K562 (cell line): ENCODE measurements at regions not wholly inside any gene's neighbourhood (a gene's known extent, or its start where the extent isn't known, plus 50 kb on each side); places are given as distances from the start of the nearest gene placed in this dataset.

Source experiments
- ATAC-seq: fragments of 200-7000 bp; cut with Tn5 transposase; 3 replicates; pipeline ENCODE4 v1.9.1; 2020; ENCODE audit warnings: moderate library complexity
- BruUV-seq: library from RNA; stranded (reverse); fragments of 400-500 nt; replicated peaks from 2 replicates; lab custom pipeline; 2021; lab: Mats Ljungman, UMichigan
- CTCF ChIA-PET: fragments of 300-600 bp; formaldehyde crosslinking; extraction: SDS; loops from one replicate; lab custom pipeline; 2021; ENCODE audit warnings: low intra/inter-chr PET ratio; lab: Yijun Ruan, JAX
- POLR2A ChIA-PET: fragments of 300-600, 350-650 bp; sonication (Branson Sonifier 250); formaldehyde crosslinking; extraction: SDS; loops from one replicate; lab custom pipeline; 2021; ENCODE audit warnings: antibody characterized with exemption, inconsistent platforms; lab: Yijun Ruan, JAX
- DNase-seq, 4 experiments: peaks; one replicate each; pipeline versions ENCODE4 v3.0.0 to v3.0.0-alpha.2; 2011 to 2018; ENCODE audit warnings: low spot score in 3 of 4, mixed read lengths in 3 of 4; ENCODE audit errors: extremely low read depth in 1 of 4
- FAIRE-seq: peaks from 2 replicates; lab custom pipeline; 2011; peaks lifted over from hg19 to GRCh38; lab: Jason Lieb, UNC
- H2AFZ ChIP-seq: 2 replicates; pipeline ENCODE4 v1.6.0; 2011; ENCODE audit warnings: low read depth, low read length, control low read depth, inconsistent platforms
- H3K27ac ChIP-seq: fragments of 200-600 bp; 3 replicates; pipeline ENCODE4 v1.8.0; 2011; ENCODE audit warnings: low read depth, mild to moderate bottlenecking, control low read depth, inconsistent platforms, low read length, moderate library complexity, mixed read lengths; ENCODE audit errors: extremely low read depth
- H3K27me3 ChIP-seq, 2 experiments: fragments of 300-600 bp in 1 of 2; 2 replicates in 1 of 2; 3 replicates in 1 of 2; pipeline versions ENCODE4 v1.6.0 to v1.8.0; 2011; ENCODE audit warnings: inconsistent platforms in 2 of 2, low read length in 2 of 2, mild to moderate bottlenecking in 1 of 2, mixed read lengths in 1 of 2, moderate library complexity in 1 of 2; ENCODE audit not compliant: control insufficient read depth in 2 of 2, insufficient read depth in 2 of 2
- H3K36me3 ChIP-seq: fragments of 300-600 bp; 3 replicates; pipeline ENCODE4 v1.8.0; 2011; ENCODE audit warnings: mild to moderate bottlenecking, low read length, inconsistent platforms; ENCODE audit not compliant: control insufficient read depth, insufficient read depth
- H3K4me1 ChIP-seq, 2 experiments: fragments of 200-600 bp in 1 of 2; replicated peaks in 1 of 2; 2 replicates in 1 of 2; 3 replicates in 1 of 2; pipeline versions ENCODE4 v1.5.1 to v1.8.0; 2011; ENCODE audit warnings: inconsistent platforms in 2 of 2, low read length in 2 of 2, mild to moderate bottlenecking in 1 of 2, mixed read lengths in 1 of 2, moderate library complexity in 1 of 2; ENCODE audit not compliant: control insufficient read depth in 2 of 2, insufficient read depth in 2 of 2
- H3K4me2 ChIP-seq: 2 replicates; pipeline ENCODE4 v1.6.1; 2011; ENCODE audit warnings: low read length, control low read depth, inconsistent platforms, mixed read lengths; ENCODE audit not compliant: insufficient read depth
- H3K4me3 ChIP-seq: fragments of 200-600 bp; sonication (generic), shearing (Covaris generic); 2 replicates; pipeline ENCODE4 v1.5.1; 2016; ENCODE audit warnings: control low read depth, inconsistent platforms
- H3K79me2 ChIP-seq: fragments of 200-600 bp; 3 replicates; pipeline ENCODE4 v1.8.0; 2011; ENCODE audit warnings: low read length, inconsistent platforms; ENCODE audit not compliant: control insufficient read depth, insufficient read depth
- H3K9ac ChIP-seq, 2 experiments: 2 replicates each; pipeline versions ENCODE4 v1.6.0 to v1.6.1; 2011; ENCODE audit warnings: low read depth in 2 of 2, low read length in 2 of 2, control low read depth in 1 of 2, inconsistent platforms in 1 of 2, mild to moderate bottlenecking in 1 of 2, mixed read lengths in 1 of 2; ENCODE audit not compliant: insufficient read depth in 1 of 2
- H3K9me1 ChIP-seq: one replicate; pipeline ENCODE4 v1.6.0; 2011; ENCODE audit warnings: inconsistent platforms, mild to moderate bottlenecking, low read length, moderate library complexity; ENCODE audit not compliant: control insufficient read depth, insufficient read depth
- H3K9me3 ChIP-seq: replicated peaks from 2 replicates; pipeline ENCODE4 v1.5.1; 2011; ENCODE audit warnings: low read depth, low read length, inconsistent platforms; ENCODE audit not compliant: control insufficient read depth, insufficient read depth
- H4K20me1 ChIP-seq: replicated peaks from 2 replicates; pipeline ENCODE4 v1.6.1; 2011; ENCODE audit warnings: low read length, inconsistent platforms, mixed read lengths; ENCODE audit not compliant: control insufficient read depth, insufficient read depth
- FUS ChIP-seq: fragments of 200-400 bp; formaldehyde crosslinking; optimal IDR thresholded peaks from 2 replicates; pipeline ENCODE3; 2017; ENCODE audit warnings: low read depth, low read length
- IFI16 ChIP-seq: fragments of 250-450 bp; sonication (Bioruptor Pico); IDR thresholded peaks from 2 replicates; pipeline ENCODE4 v2.1.2; 2022; ENCODE audit warnings: mild to moderate bottlenecking, inconsistent platforms
- ILK ChIP-seq: fragments of 450-650 bp; IDR thresholded peaks from 2 replicates; pipeline ENCODE4 v1.6.1; 2016; ENCODE audit warnings: missing genetic modification characterization, low read depth, mild to moderate bottlenecking, missing compliant biosample characterization, moderate library complexity, borderline replicate concordance
- IRF9 ChIP-seq: fragments of 450-650 bp; IDR thresholded peaks from 2 replicates; pipeline ENCODE4 v1.6.1; 2016; ENCODE audit warnings: missing biosample characterization, missing genetic modification characterization
- JUNB ChIP-seq: fragments of 450-650 bp; formaldehyde crosslinking; conservative IDR thresholded peaks from 2 replicates; pipeline ENCODE4 v1.4.0; 2020; ENCODE audit warnings: mild to moderate bottlenecking
- KLF13 ChIP-seq: fragments of 450-650 bp; IDR thresholded peaks from 2 replicates; pipeline ENCODE4 v1.6.1; 2016; ENCODE audit warnings: missing genetic modification characterization, low read depth, mild to moderate bottlenecking, missing compliant biosample characterization, moderate library complexity, borderline replicate concordance
- KLF16 ChIP-seq: IDR thresholded peaks from 2 replicates; pipeline ENCODE4 v1.6.1; 2016; ENCODE audit warnings: antibody characterized with exemption
- L3MBTL2 ChIP-seq: fragments of 450-650 bp; IDR thresholded peaks from 2 replicates; pipeline ENCODE4 v1.6.1; 2016; ENCODE audit warnings: mild to moderate bottlenecking, moderate library complexity
- MYBL2 ChIP-seq, 2 experiments: fragments of 450-650 bp in 1 of 2; sonication (generic) in 1 of 2; formaldehyde crosslinking in 1 of 2; IDR thresholded peaks; 2 replicates each; pipeline versions ENCODE4 v1.6.1 to v1.8.1; 2017 to 2022; ENCODE audit warnings: borderline replicate concordance in 1 of 2, inconsistent platforms in 1 of 2, low read depth in 1 of 2, mild to moderate bottlenecking in 1 of 2, missing genetic modification reagents in 1 of 2, moderate library complexity in 1 of 2
- NFE2L1 ChIP-seq: fragments of 450-650 bp; IDR thresholded peaks from 2 replicates; pipeline ENCODE4 v1.6.1; 2016; ENCODE audit warnings: missing genetic modification characterization, low read depth, mild to moderate bottlenecking, missing compliant biosample characterization, moderate library complexity, borderline replicate concordance
- NFIX ChIP-seq: fragments of 250-450 bp; sonication (Bioruptor Pico); IDR thresholded peaks from 2 replicates; pipeline ENCODE4 v1.4.0; 2020; ENCODE audit warnings: low read depth, mild to moderate bottlenecking, moderate library complexity
- POLR2AphosphoS5 ChIP-seq: IDR thresholded peaks from 2 replicates; pipeline ENCODE4 v1.6.1; 2011; ENCODE audit warnings: mild to moderate bottlenecking, low read depth, low read length, moderate library complexity; ENCODE audit not compliant: control insufficient read depth, insufficient read depth
- PURB ChIP-seq: sonication (generic); formaldehyde crosslinking; IDR thresholded peaks from 2 replicates; pipeline ENCODE4 v1.9.0; 2021; ENCODE audit warnings: low read depth, mild to moderate bottlenecking, missing genetic modification reagents
- RBBP5 ChIP-seq: fragments of 200-600 bp; sonication (generic); IDR thresholded peaks from 2 replicates; pipeline ENCODE4 v1.6.1; 2012; ENCODE audit warnings: borderline replicate concordance, mild to moderate bottlenecking, low read length, control low read depth, inconsistent platforms; ENCODE audit not compliant: insufficient read depth, poor library complexity, severe bottlenecking
- SETDB1 ChIP-seq: IDR thresholded peaks from one replicate; pipeline ENCODE4 v1.6.1; 2012; ENCODE audit warnings: low read length, control low read depth, inconsistent platforms
- TAF7 ChIP-seq: fragments of 450-650 bp; IDR thresholded peaks from 2 replicates; pipeline ENCODE4 v1.6.1; 2016; ENCODE audit warnings: missing genetic modification characterization, missing compliant biosample characterization
- ZNF121 ChIP-seq: sonication (generic); formaldehyde crosslinking; conservative IDR thresholded peaks from 2 replicates; pipeline ENCODE4 v1.8.0; 2022; ENCODE audit warnings: missing genetic modification reagents
- ZNF253 ChIP-seq: fragments of 250-450 bp; sonication (Bioruptor Pico); conservative IDR thresholded peaks from 2 replicates; pipeline ENCODE4 v1.6.1; 2021; ENCODE audit warnings: mild to moderate bottlenecking
- ZNF695 ChIP-seq: fragments of 450-650 bp; formaldehyde crosslinking; IDR thresholded peaks from 2 replicates; pipeline ENCODE4 v1.4.0; 2020; ENCODE audit warnings: mild to moderate bottlenecking, moderate library complexity
- WGBS: fragments of 100-300 bp; shearing (Covaris generic); methylation state at CpG from one replicate; pipeline ENCODE4 v1.1.6; 2016; ENCODE audit warnings: low coverage, mixed read lengths; ENCODE audit not compliant: insufficient coverage; ENCODE audit errors: missing lambda C conversion rate; 5-methylcytosine and 5-hydroxymethylcytosine counted together
- in situ Hi-C: fragments of 300-500 bp; cut with MboI; formaldehyde crosslinking; loops from 4 replicates; pipeline ENCODE4 v1.15.0; 2018; ENCODE audit warnings: inconsistent platforms, mixed read lengths
- intact Hi-C: fragments of 100-400 bp; cut with micrococcal nuclease; formaldehyde crosslinking; loops from 2 replicates; pipeline ENCODE4 v1.14.2; 2022
- TF ChIP-seq, protein P1 (sequence below): fragments of 250-450 bp; sonication (Bioruptor Pico); IDR thresholded peaks from 2 replicates; pipeline ENCODE4 v1.8.0; 2022; ENCODE audit warnings: moderate library complexity, mild to moderate bottlenecking, inconsistent platforms

- in situ Hi-C loops, result no loop called here
These were observed 49.9 kb upstream of the MICAL2 start for GRCh38 chr11:12060385-12060985.

More at GRCh38 chr11:12060385-12060985, 49.9 kb upstream of the MICAL2 start:
- Histone ChIP-seq H3K4me1 (no peaks in the 10 kb centered on the region), H3K4me3 (no peak overlapping the region), H3K36me3 (no peaks in the 10 kb centered on the region), H3K27ac (no peak overlapping the region), H3K4me2 (no peak overlapping the region), H3K27me3 (no peaks in the 10 kb centered on the region), H2AFZ (no peak overlapping the region), H3K9me3 (peaks cover 2% of the 10 kb centered on the region; the same call in 1 of the 2 replicates), H3K9ac (no peak overlapping the region), H3K79me2 (no peaks in the 10 kb centered on the region), H3K9me1 (no peaks in the 10 kb centered on the region), H4K20me1 (no peaks in the 10 kb centered on the region)
- DNase-seq (no peak), ATAC-seq (no peak), FAIRE-seq (no peak)
- CTCF ChIA-PET, result no interaction called here
- POLR2A ChIA-PET, result interaction anchor here (1.1 to 1.4 kb wide), 2 partner anchors 9 to 218 kb away, joined by 3 to 5 read pairs; no protein-coding TSS in a partner anchor
- 33% methylated on average over 4 of the region's 4 CpGs for WGBS
- intact Hi-C loops, result no loop called here
- BruUV-seq, result no TSS peak
- TF ChIP-seq PURB (CRISPR knock-in tag) (no peak), NFE2L1 (tag) (no peak), ILK (tag) (no peak), MYBL2 (IDR thresholded peaks at IDR 0.05; ENCODE audit: low read depth) (no peak), MYBL2 (CRISPR knock-in tag; IDR thresholded peaks at IDR 0.05; ENCODE audit: borderline replicate concordance) (no peak), JUNB (no peak), NFIX (CRISPR knock-in tag) (no peak), L3MBTL2 (no peak), ZNF121 (CRISPR knock-in tag) (no peak), IFI16 (CRISPR knock-in tag) (no peak), IRF9 (tag) (no peak), ZNF253 (CRISPR knock-in tag) (no peak), KLF13 (tag) (no peak), POLR2AphosphoS5 (no peak), SETDB1 (no peak), KLF16 (no peak), FUS (no peak), ZNF695 (CRISPR knock-in tag) (no peak), RBBP5 (no peak), TAF7 (no peak)
- TF ChIP-seq, protein P1, sequence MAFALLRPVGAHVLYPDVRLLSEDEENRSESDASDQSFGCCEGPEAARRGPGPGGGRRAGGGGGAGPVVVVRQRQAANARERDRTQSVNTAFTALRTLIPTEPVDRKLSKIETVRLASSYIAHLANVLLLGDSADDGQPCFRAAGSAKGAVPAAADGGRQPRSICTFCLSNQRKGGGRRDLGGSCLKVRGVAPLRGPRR, result no peak
